ENCODE measurements at regions not wholly inside any gene's neighbourhood (a gene's known extent, or its start where the extent isn't known, plus 50 kb on each side); places are given as distances from the start of the nearest gene placed in this dataset.

DNA sequence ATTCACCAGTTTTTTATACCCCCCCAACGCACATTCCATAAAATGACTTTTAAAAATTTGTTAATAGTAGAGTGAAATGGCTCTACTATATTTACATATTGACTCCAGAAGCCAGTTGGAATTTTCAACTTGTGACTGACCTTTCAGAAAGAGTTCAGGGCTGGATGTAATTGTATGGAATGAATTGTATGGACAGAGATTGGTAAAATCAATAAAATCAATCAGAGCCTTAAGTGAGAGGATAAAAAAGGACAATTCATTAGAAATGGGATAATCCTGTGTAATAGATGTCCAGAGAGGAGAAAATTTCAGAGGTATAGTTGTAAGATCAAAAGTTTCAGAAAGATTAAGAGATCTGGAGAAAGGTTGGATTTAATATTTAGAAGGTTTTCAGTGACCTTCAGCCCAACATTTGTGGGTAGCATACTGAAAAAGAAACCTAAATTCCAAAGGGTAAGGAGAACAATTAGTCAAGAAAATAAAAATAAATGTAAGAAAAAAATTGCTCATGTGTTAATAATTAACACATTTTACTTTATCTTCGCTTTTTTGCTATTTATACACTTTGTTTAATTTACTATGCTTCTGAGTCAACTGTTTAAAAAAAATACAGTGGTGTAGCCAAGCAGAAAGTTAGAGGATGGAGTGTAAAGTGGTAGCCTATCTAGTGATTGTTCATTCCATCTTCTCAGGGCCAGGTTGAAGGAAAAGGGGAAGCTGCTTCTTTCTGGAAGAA lies 385.4 kb upstream of the TMEFF2 start:
- no peaks in the 10 kb centered on the region for H3K9me3 ChIP-seq (ENCODE audit: control extremely low read depth in 1 of 3, control insufficient read depth in 2 of 3, insufficient read depth in 1 of 3, low read length in 2 of 3)
- ChIA-PET CTCF (no interaction called here), POLR2A (no interaction called here)
- no peak overlapping the region for H3K4me2 ChIP-seq (replicated peaks; ENCODE audit: low read depth, low read length, poor library complexity, severe bottlenecking)
- ATAC-seq (ENCODE audit: low read depth) (no peak), DNase-seq (no peak)
- TF ChIP-seq, protein P1, sequence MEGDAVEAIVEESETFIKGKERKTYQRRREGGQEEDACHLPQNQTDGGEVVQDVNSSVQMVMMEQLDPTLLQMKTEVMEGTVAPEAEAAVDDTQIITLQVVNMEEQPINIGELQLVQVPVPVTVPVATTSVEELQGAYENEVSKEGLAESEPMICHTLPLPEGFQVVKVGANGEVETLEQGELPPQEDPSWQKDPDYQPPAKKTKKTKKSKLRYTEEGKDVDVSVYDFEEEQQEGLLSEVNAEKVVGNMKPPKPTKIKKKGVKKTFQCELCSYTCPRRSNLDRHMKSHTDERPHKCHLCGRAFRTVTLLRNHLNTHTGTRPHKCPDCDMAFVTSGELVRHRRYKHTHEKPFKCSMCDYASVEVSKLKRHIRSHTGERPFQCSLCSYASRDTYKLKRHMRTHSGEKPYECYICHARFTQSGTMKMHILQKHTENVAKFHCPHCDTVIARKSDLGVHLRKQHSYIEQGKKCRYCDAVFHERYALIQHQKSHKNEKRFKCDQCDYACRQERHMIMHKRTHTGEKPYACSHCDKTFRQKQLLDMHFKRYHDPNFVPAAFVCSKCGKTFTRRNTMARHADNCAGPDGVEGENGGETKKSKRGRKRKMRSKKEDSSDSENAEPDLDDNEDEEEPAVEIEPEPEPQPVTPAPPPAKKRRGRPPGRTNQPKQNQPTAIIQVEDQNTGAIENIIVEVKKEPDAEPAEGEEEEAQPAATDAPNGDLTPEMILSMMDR (IDR thresholded peaks at IDR 0.05): no peak
- no peak for TF ChIP-seq EZH2 (IDR thresholded peaks at IDR 0.05; ENCODE audit: borderline replicate concordance, insufficient read depth, low read depth, low read length, poor library complexity, severe bottlenecking)
- no peak overlapping the region for H3K4me3 Mint-ChIP-seq
- WGBS (ENCODE audit: insufficient coverage): no CpG with 5 or more reads among the region's 2 CpGs
- no peak overlapping the region for H3K4me3 ChIP-seq (ENCODE audit: control extremely low read depth in 1 of 5, extremely low read depth in 1 of 5, insufficient read depth in 1 of 5, low read depth in 2 of 5, low read length in 4 of 5)
- H3K79me2 ChIP-seq (ENCODE audit: control insufficient read depth, insufficient read depth, low read length): no peaks in the 10 kb centered on the region
- H3K9me3 Mint-ChIP-seq (ENCODE audit: insufficient read depth): no peaks in the 10 kb centered on the region
- H3K27ac Mint-ChIP-seq: no peak overlapping the region
- no peak overlapping the region for H3K9ac ChIP-seq (ENCODE audit: low read length)
- no peaks in the 10 kb centered on the region for H3K4me1 ChIP-seq (ENCODE audit: control insufficient read depth in 2 of 2, insufficient read depth in 2 of 2, low read length in 2 of 2)
- no peak overlapping the region for H3K27ac ChIP-seq (ENCODE audit: low read length in 2 of 2)
- no peaks in the 10 kb centered on the region for H3K36me3 ChIP-seq (replicated peaks in 1 of 2; ENCODE audit: control extremely low read depth in 1 of 2, control insufficient read depth in 1 of 2, extremely low read depth in 1 of 2, insufficient read depth in 2 of 2, low read length in 1 of 2)
- intact Hi-C loops (cut with micrococcal nuclease): no loop called here
- H3K4me1 Mint-ChIP-seq: no peaks in the 10 kb centered on the region
- no peaks in the 10 kb centered on the region for H3K27me3 Mint-ChIP-seq
- no peak overlapping the region for H2AFZ ChIP-seq (ENCODE audit: insufficient read depth, low read depth, low read length, poor library complexity, severe bottlenecking)
- H3K27me3 ChIP-seq (replicated peaks in 1 of 4; ENCODE audit: control extremely low read depth in 1 of 4, control insufficient read depth in 3 of 4, insufficient read depth in 4 of 4, low read length in 3 of 4): no peaks in the 10 kb centered on the region
- H4K20me1 ChIP-seq (ENCODE audit: control insufficient read depth, insufficient read depth, low read length, poor library complexity, severe bottlenecking): no peaks in the 10 kb centered on the region

DNA sequence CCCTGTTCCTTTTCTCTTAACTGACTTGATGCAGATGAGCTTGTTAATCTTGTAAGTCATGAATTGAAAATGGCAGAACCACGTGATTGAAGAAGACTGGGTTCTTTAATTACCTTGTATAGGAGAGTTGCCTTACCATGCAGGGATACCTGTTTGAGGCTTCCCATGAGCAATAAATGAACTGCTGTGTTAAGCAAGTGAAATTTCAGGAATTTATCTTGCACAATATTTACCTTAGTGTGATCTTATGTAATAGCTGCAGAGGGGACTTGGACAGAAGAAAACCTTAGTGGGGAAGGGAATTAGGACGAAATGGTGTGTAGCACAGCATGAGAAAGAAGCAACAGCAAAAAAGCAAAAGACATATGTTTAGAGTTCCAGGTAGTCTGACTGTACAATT lies 384.0 kb upstream of the TMEFF2 start:
- Mint-ChIP-seq H3K27me3 (no peaks in the 10 kb centered on the region), H3K4me1 (no peaks in the 10 kb centered on the region), H3K4me3 (no peak overlapping the region), H3K9me3 (ENCODE audit: insufficient read depth) (no peaks in the 10 kb centered on the region), H3K27ac (no peak overlapping the region)
- H3K27ac ChIP-seq (ENCODE audit: low read length in 2 of 2): no peak overlapping the region
- H3K4me2 ChIP-seq (replicated peaks; ENCODE audit: low read depth, low read length, poor library complexity, severe bottlenecking): no peak overlapping the region
- no peak overlapping the region for H3K9ac ChIP-seq (ENCODE audit: low read length)
- ChIA-PET CTCF (no interaction called here), POLR2A (no interaction called here)
- H3K79me2 ChIP-seq (ENCODE audit: control insufficient read depth, insufficient read depth, low read length): no peaks in the 10 kb centered on the region
- H3K9me3 ChIP-seq (ENCODE audit: control extremely low read depth in 1 of 3, control insufficient read depth in 2 of 3, insufficient read depth in 1 of 3, low read length in 2 of 3): no peaks in the 10 kb centered on the region
- no peaks in the 10 kb centered on the region for H3K4me1 ChIP-seq (ENCODE audit: control insufficient read depth in 2 of 2, insufficient read depth in 2 of 2, low read length in 2 of 2)
- WGBS (ENCODE audit: insufficient coverage): 92% methylated on average over 1 of the region's 2 CpGs
- no peak overlapping the region for H3K4me3 ChIP-seq (ENCODE audit: control extremely low read depth in 1 of 5, extremely low read depth in 1 of 5, insufficient read depth in 1 of 5, low read depth in 2 of 5, low read length in 4 of 5)
- no peaks in the 10 kb centered on the region for H3K27me3 ChIP-seq (replicated peaks in 1 of 4; ENCODE audit: control extremely low read depth in 1 of 4, control insufficient read depth in 3 of 4, insufficient read depth in 4 of 4, low read length in 3 of 4)
- ATAC-seq (ENCODE audit: low read depth): no peak
- no peak overlapping the region for H2AFZ ChIP-seq (ENCODE audit: insufficient read depth, low read depth, low read length, poor library complexity, severe bottlenecking)
- H4K20me1 ChIP-seq (ENCODE audit: control insufficient read depth, insufficient read depth, low read length, poor library complexity, severe bottlenecking): no peaks in the 10 kb centered on the region
- intact Hi-C loops (cut with micrococcal nuclease): no loop called here
- no peaks in the 10 kb centered on the region for H3K36me3 ChIP-seq (replicated peaks in 1 of 2; ENCODE audit: control extremely low read depth in 1 of 2, control insufficient read depth in 1 of 2, extremely low read depth in 1 of 2, insufficient read depth in 2 of 2, low read length in 1 of 2)
- TF ChIP-seq, protein P1 (IDR thresholded peaks at IDR 0.05): no peak
- TF ChIP-seq EZH2 (IDR thresholded peaks at IDR 0.05; ENCODE audit: borderline replicate concordance, insufficient read depth, low read depth, low read length, poor library complexity, severe bottlenecking): no peak
- DNase-seq: no peak

Measured in B cell (primary cell).